HCT116 (cell line): ENCODE measurements at regions not wholly inside any gene's neighbourhood (a gene's known extent, or its start where the extent isn't known, plus 50 kb on each side); places are given as distances from the start of the nearest gene placed in this dataset.

Experiments
- ATAC-seq: fragments of 200-7000 bp; cut with Tn5 transposase; 2 replicates; pipeline ENCODE4 v1.9.1; 2020; ENCODE audit warnings: mild to moderate bottlenecking, moderate library complexity
- BruUV-seq: library from RNA; stranded (reverse); fragments of 400-500 nt; replicated peaks from 2 replicates; lab custom pipeline; 2021; lab: Mats Ljungman, UMichigan
- CTCF ChIA-PET: fragments of 300-600 bp; sonication (Branson Sonifier 250); formaldehyde crosslinking; loops from one replicate; lab custom pipeline; 2021; ENCODE audit warnings: antibody characterized with exemption; lab: Charles Lee
- POLR2A ChIA-PET: fragments of 300-600, 350-600 bp; sonication (Branson Sonifier 250); formaldehyde crosslinking; loops from one replicate; lab custom pipeline; 2021; ENCODE audit warnings: antibody characterized with exemption; lab: Charles Lee
- RAD21 ChIA-PET, 2 experiments: fragments of 300-600 bp; sonication (Branson Sonifier 250); formaldehyde crosslinking; loops; one replicate each; lab custom pipeline; 2023; ENCODE audit warnings: low total read pairs in 2 of 2; ENCODE audit not compliant: uncharacterized antibody in 2 of 2, unreplicated experiment in 2 of 2, low non-redundant PET in 1 of 2; lab: Charles Lee
- DNase-seq: peaks from one replicate; pipeline ENCODE4 v3.0.0-alpha.2; 2010; ENCODE audit warnings: low read depth, low spot score
- H2AFZ ChIP-seq: fragments of 200-600 bp; shearing (Covaris generic), sonication (generic); 2 replicates; pipeline ENCODE4 v1.6.1; 2017; ENCODE audit warnings: low read depth, mixed run types, mixed read lengths, antibody characterized with exemption, low read length; ENCODE audit not compliant: poor library complexity, severe bottlenecking
- H3K27ac ChIP-seq: 2 replicates; pipeline ENCODE4 v1.5.1; 2012; ENCODE audit warnings: low read depth, low read length
- H3K27me3 ChIP-seq: fragments of 200-600 bp; sonication (generic); 2 replicates; pipeline ENCODE4 v1.6.1; 2016; ENCODE audit warnings: mixed run types, low read length, mixed read lengths; ENCODE audit not compliant: insufficient read depth
- H3K36me3 ChIP-seq, 2 experiments: fragments of 200-500 bp in 1 of 2; fragments of 200-600 bp in 1 of 2; sonication (Bioruptor generic) in 1 of 2; sonication (generic) in 1 of 2; 2 replicates each; pipeline versions ENCODE4 v1.5.1 to v1.6.1; 2014 to 2016; ENCODE audit warnings: low read length in 2 of 2, inconsistent platforms in 1 of 2, mixed read lengths in 1 of 2, mixed run types in 1 of 2; ENCODE audit not compliant: insufficient read depth in 2 of 2, control insufficient read depth in 1 of 2
- H3K4me1 ChIP-seq, 2 experiments: fragments of 200-600 bp in 1 of 2; sonication (generic) in 1 of 2; 2 replicates each; pipeline versions ENCODE4 v1.5.1 to v1.6.1; 2012 to 2017; ENCODE audit warnings: low read length in 2 of 2, inconsistent platforms in 1 of 2, mild to moderate bottlenecking in 1 of 2, mixed read lengths in 1 of 2, mixed run types in 1 of 2, moderate library complexity in 1 of 2; ENCODE audit not compliant: insufficient read depth in 2 of 2, control insufficient read depth in 1 of 2
- H3K4me2 ChIP-seq: fragments of 200-600 bp; sonication (generic); 2 replicates; pipeline ENCODE4 v1.6.1; 2017; ENCODE audit warnings: mixed run types, low read length, mixed read lengths
- H3K4me3 ChIP-seq, 2 experiments: fragments of 200-600 bp in 1 of 2; sonication (generic) in 1 of 2; replicated peaks in 1 of 2; 2 replicates each; pipeline ENCODE4 v1.5.1; 2011 to 2016; ENCODE audit warnings: low read length in 2 of 2, control low read depth in 1 of 2, low read depth in 1 of 2, mild to moderate bottlenecking in 1 of 2, mixed read lengths in 1 of 2, mixed run types in 1 of 2
- H3K79me2 ChIP-seq: fragments of 200-600 bp; sonication (generic); 2 replicates; pipeline ENCODE4 v1.6.1; 2017; ENCODE audit warnings: mild to moderate bottlenecking, mixed run types, low read length, moderate library complexity, mixed read lengths; ENCODE audit not compliant: insufficient read depth
- H3K9ac ChIP-seq: fragments of 200-600 bp; sonication (generic); 2 replicates; pipeline ENCODE4 v1.6.1; 2016; ENCODE audit warnings: low read length, mixed read lengths
- H3K9me2 ChIP-seq: fragments of 200-600 bp; sonication (generic), shearing (Covaris generic); 2 replicates; pipeline ENCODE4 v1.6.1; 2017; ENCODE audit warnings: mixed run types, mild to moderate bottlenecking, moderate library complexity; ENCODE audit not compliant: insufficient read depth
- H3K9me3 ChIP-seq, 2 experiments: fragments of 200-500 bp in 1 of 2; fragments of 200-600 bp in 1 of 2; sonication (Bioruptor generic) in 1 of 2; sonication (generic) in 1 of 2; 2 replicates each; pipeline ENCODE4 v1.6.1; 2014 to 2017; ENCODE audit warnings: low read length in 2 of 2, mixed read lengths in 2 of 2, inconsistent platforms in 1 of 2, low read depth in 1 of 2, mild to moderate bottlenecking in 1 of 2, mixed run types in 1 of 2, moderate library complexity in 1 of 2; ENCODE audit not compliant: control insufficient read depth in 1 of 2, insufficient read depth in 1 of 2
- H4K20me1 ChIP-seq: fragments of 200-600 bp; sonication (generic), shearing (Covaris generic); 2 replicates; pipeline ENCODE4 v1.6.1; 2017; ENCODE audit warnings: mixed run types, mild to moderate bottlenecking, moderate library complexity; ENCODE audit not compliant: insufficient read depth
- CBX3 ChIP-seq: IDR thresholded peaks from 2 replicates; pipeline ENCODE4 v1.6.1; 2012; ENCODE audit warnings: low read depth
- CEBPB ChIP-seq: IDR thresholded peaks from 2 replicates; pipeline ENCODE4 v1.6.1; 2012; ENCODE audit warnings: low read depth
- ELF1 ChIP-seq: IDR thresholded peaks from 2 replicates; pipeline ENCODE4 v1.6.1; 2012; ENCODE audit warnings: low read depth, borderline replicate concordance
- JUND ChIP-seq: IDR thresholded peaks from 2 replicates; pipeline ENCODE4 v1.6.1; 2012
- RAD21 ChIP-seq: IDR thresholded peaks from 2 replicates; pipeline ENCODE4 v1.6.1; 2012; ENCODE audit warnings: low read depth, mild to moderate bottlenecking
- SIN3A ChIP-seq: IDR thresholded peaks from 2 replicates; pipeline ENCODE4 v1.6.1; 2012; ENCODE audit warnings: low read depth
- intact Hi-C: fragments of 100-400 bp; cut with micrococcal nuclease; formaldehyde crosslinking; loops from 2 replicates; pipeline ENCODE4 v1.10.0; 2022
- TF ChIP-seq, protein P1 (sequence below), 3 experiments: fragments of 200-600 bp in 1 of 3; sonication (generic) in 1 of 3; IDR thresholded peaks in 2 of 3; conservative IDR thresholded peaks in 1 of 3; 2 replicates each; pipeline ENCODE4 v1.5.1; 2012 to 2017; ENCODE audit warnings: low read depth in 2 of 3, low read length in 2 of 3, antibody characterized with exemption in 1 of 3, borderline replicate concordance in 1 of 3, control low read depth in 1 of 3, mild to moderate bottlenecking in 1 of 3, mixed read lengths in 1 of 3, mixed run types in 1 of 3, moderate library complexity in 1 of 3; ENCODE audit not compliant: insufficient read depth in 1 of 3
- TF ChIP-seq, protein P2 (sequence below): IDR thresholded peaks from 2 replicates; pipeline ENCODE4 v1.6.1; 2012
- TF ChIP-seq, protein P3 (sequence below): IDR thresholded peaks from 2 replicates; pipeline ENCODE4 v1.6.1; 2011; ENCODE audit warnings: mild to moderate bottlenecking, low read length, moderate library complexity; ENCODE audit not compliant: insufficient replicate concordance; ENCODE audit errors: extremely low read depth

DNA sequence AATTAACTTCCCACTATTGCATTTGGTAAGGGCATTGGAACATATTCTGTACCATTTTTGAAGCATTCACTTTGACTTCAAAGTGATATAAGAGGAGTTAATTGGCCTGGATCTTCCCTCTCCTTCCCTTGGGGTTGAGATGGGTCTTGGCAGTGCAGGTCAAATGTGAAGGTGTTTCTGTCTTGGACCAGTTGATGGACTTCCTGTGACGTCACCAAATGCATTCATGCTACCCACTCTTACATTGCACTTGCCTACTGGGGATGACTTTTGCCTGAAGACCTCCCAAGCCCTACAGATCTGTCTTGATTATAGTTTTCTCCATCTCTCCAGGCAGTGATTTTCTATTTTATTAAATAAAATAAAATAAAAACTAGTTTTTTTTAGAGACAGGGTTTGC is 221.5 kb downstream of the BUB3 start:
- H3K79me2 ChIP-seq = no peaks in the 10 kb centered on the region
- intact Hi-C loops = no loop called here

DNA sequence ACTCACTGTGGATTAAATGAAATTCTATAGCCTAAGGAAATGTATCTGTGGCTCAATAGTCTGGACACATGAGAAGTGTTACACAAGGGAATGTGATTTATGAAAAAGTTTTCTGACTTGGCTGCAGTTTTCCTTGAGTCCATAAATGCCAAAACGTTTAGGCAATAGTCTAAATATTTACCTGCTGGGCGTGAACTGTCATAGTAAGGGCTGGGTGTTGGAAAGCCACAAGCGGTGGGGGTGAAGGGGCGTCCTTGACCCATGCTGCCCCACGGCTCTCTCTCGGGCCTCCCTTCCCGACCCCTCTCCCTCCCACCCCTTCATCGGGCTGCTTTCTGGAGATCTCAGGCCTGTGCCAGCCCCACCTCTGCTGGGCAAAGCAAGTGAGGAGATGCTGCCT is 223.7 kb downstream of the BUB3 start:
- ATAC-seq (no peak), DNase-seq (no peak)
- BruUV-seq = no TSS peak
- intact Hi-C loops = no loop called here
- Histone ChIP-seq H2AFZ (no peak overlapping the region), H4K20me1 (no peaks in the 10 kb centered on the region), H3K36me3 (no peaks in the 10 kb centered on the region), H3K27ac (no peak overlapping the region), H3K4me1 (no peaks in the 10 kb centered on the region), H3K4me3 (no peak overlapping the region), H3K27me3 (no peaks in the 10 kb centered on the region), H3K9me3 (no peaks in the 10 kb centered on the region), H3K9me2 (no peaks in the 10 kb centered on the region; the same call in 1 of the 2 replicates), H3K79me2 (no peaks in the 10 kb centered on the region), H3K4me2 (no peak overlapping the region), H3K9ac (no peak overlapping the region)
- TF ChIP-seq, protein P1, sequence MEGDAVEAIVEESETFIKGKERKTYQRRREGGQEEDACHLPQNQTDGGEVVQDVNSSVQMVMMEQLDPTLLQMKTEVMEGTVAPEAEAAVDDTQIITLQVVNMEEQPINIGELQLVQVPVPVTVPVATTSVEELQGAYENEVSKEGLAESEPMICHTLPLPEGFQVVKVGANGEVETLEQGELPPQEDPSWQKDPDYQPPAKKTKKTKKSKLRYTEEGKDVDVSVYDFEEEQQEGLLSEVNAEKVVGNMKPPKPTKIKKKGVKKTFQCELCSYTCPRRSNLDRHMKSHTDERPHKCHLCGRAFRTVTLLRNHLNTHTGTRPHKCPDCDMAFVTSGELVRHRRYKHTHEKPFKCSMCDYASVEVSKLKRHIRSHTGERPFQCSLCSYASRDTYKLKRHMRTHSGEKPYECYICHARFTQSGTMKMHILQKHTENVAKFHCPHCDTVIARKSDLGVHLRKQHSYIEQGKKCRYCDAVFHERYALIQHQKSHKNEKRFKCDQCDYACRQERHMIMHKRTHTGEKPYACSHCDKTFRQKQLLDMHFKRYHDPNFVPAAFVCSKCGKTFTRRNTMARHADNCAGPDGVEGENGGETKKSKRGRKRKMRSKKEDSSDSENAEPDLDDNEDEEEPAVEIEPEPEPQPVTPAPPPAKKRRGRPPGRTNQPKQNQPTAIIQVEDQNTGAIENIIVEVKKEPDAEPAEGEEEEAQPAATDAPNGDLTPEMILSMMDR (IDR thresholded peaks at IDR 0.05 in 2 of 3, conservative IDR thresholded peaks at IDR 0.05 in 1 of 3; ENCODE audit: borderline replicate concordance in 1 of 3, insufficient read depth in 1 of 3, low read depth in 2 of 3, low read length in 2 of 3) = no peak
- no peak for TF ChIP-seq JUND
- TF ChIP-seq, protein P2, sequence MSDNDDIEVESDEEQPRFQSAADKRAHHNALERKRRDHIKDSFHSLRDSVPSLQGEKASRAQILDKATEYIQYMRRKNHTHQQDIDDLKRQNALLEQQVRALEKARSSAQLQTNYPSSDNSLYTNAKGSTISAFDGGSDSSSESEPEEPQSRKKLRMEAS = no peak
- no peak for TF ChIP-seq CEBPB
- ChIA-PET POLR2A (no interaction called here), CTCF (interaction anchor here (3.3 kb wide), 1 partner anchor 245 kb away, joined by 15 read pairs; no protein-coding TSS in a partner anchor), RAD21 (no interaction called here)

More for the DNA sequence above, 221.5 kb downstream of the BUB3 start:
- no peaks in the 10 kb centered on the region for H3K27me3 ChIP-seq
- no peaks in the 10 kb centered on the region; the same call in 1 of the 2 replicates for H3K9me2 ChIP-seq
- no TSS peak for BruUV-seq
- H2AFZ ChIP-seq = no peak overlapping the region
- no peaks in the 10 kb centered on the region for H4K20me1 ChIP-seq
- RAD21 ChIA-PET = no interaction called here
- POLR2A ChIA-PET = no interaction called here
- CTCF ChIA-PET = no interaction called here
- DNase-seq = no peak
- no peak overlapping the region for H3K9ac ChIP-seq
- ATAC-seq = no peak
- no peak overlapping the region for H3K4me3 ChIP-seq
- H3K9me3 ChIP-seq = no peaks in the 10 kb centered on the region
- H3K4me2 ChIP-seq = no peak overlapping the region
- TF ChIP-seq RAD21 = no peak
- TF ChIP-seq CBX3 = no peak
- no peak for TF ChIP-seq ELF1
- no peak for TF ChIP-seq SIN3A
- TF ChIP-seq, protein P3, sequence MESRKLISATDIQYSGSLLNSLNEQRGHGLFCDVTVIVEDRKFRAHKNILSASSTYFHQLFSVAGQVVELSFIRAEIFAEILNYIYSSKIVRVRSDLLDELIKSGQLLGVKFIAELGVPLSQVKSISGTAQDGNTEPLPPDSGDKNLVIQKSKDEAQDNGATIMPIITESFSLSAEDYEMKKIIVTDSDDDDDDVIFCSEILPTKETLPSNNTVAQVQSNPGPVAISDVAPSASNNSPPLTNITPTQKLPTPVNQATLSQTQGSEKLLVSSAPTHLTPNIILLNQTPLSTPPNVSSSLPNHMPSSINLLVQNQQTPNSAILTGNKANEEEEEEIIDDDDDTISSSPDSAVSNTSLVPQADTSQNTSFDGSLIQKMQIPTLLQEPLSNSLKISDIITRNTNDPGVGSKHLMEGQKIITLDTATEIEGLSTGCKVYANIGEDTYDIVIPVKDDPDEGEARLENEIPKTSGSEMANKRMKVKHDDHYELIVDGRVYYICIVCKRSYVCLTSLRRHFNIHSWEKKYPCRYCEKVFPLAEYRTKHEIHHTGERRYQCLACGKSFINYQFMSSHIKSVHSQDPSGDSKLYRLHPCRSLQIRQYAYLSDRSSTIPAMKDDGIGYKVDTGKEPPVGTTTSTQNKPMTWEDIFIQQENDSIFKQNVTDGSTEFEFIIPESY = no peak
- TF ChIP-seq, all 23 proteins: peak for 0
- H3K27ac ChIP-seq = no peak overlapping the region
- H3K4me1 ChIP-seq = no peaks in the 10 kb centered on the region
- no peaks in the 10 kb centered on the region for H3K36me3 ChIP-seq
